ENCODE measurements at regions not wholly inside any gene's neighbourhood (a gene's known extent, or its start where the extent isn't known, plus 50 kb on each side); places are given as distances from the start of the nearest gene placed in this dataset.
"Not testable (repeated sequence)": the region's sequence is repeated elsewhere in the genome, so short reads cannot be mapped to it uniquely, and the experiment has no call there.

DNA sequence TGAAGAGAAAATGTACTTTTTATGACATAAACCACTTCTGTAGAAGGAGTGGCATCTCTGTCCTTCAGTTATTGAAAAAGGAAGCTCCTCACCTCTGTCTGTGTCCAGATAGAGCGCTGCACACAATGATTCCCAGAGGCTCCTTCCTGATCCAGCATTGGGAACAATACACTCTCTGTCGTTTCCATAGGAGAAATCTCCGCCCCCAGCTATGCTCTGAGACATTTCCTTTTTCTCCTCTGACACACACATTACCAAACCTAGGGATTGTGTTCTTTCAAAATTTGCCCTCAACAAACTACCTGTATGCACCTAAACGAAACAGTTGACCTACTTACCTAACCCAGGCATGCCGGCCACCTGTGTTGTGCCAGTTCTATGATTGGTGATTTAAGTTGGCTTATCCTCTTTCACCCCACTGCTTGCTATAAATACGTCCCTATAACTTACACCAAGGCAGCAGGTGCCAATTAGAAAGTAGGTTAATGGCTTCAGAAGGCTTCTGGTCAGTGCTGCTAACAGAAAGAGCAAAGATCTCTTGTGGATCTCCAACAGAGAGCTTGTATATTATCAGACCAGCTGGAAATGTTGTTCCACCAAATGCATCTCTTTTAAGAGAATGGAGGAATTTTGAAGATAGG is 140.1 kb upstream of the JCAD start:
- DNase-seq (ENCODE audit: low read depth in 3 of 3, low spot score in 2 of 3): no peak

DNA sequence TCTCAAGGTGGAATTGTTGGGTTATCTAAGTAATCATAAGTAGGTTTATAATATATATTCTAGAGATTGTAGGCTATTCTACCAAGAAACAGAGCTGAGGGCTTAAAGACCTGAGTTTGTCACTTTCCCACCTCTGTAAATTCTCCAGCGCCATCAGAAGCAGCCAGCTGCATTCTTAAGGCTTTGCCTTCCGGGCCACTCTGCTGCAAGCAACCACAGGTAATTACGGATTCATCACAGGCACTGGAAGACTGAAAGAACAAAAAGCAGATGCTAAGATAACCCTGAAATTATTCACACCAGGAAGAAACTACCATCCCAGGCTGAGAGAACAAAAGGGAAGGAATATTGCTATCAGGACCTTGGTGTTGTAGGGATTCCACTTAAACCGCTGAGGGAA is 137.8 kb upstream of the JCAD start:
- DNase-seq (ENCODE audit: low read depth in 3 of 3, low spot score in 2 of 3): no peak

DNA sequence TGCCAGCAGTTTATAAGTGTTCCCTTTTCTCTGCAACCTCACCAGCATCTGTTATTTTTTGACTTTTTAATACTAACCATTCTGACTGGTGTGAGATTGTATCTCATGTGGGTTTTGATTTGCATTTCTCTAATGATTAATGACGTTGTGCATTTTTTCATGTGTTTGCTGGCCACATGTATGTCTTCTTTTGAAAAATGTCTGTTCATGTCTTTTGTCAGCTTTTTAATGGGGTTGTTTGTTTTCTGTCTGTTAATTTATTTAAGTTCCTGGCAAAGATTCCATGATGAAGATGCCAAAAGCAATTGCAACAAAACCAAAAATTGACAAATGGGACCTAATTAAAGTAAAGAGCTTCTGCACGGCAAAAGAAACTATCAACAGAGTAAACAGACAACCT is 137.2 kb upstream of the JCAD start:
- DNase-seq (ENCODE audit: low read depth in 3 of 3, low spot score in 2 of 3): not testable (repeated sequence)

DNA sequence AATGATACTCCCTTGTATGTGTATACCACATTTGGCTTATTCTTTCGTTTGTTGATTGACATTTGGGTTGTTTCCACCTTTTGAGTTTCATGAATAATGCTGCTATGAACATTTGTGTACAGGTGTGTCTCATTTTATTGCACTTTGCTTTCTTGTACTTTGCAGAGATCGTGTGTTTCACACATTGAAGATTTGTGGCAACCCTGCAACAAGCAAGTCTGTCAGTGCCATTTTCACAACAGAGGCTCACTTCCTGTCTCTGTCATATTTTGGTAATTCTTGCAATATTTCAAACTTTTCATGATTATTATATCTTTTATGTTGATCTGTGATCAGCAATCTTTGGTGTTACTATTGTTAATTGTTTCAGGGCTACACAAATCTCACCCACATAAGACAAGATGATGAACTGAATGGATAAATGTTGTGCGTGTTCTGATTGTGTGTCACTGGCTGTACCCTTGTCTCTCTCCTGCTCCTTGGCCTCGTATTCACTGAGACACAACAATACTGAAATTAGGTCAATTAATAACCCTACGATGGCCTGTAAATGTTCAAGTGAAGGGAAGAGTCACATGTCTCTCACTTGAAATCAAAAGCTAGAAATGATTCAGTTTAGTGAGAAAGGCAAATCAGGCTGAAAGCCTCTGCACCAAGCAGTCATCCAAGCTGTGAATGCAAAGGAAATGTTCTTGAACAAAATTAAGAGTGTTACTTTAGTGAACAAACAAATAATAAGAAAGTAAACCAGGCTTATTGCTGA is 133.6 kb upstream of the JCAD start:
- no peak for DNase-seq (ENCODE audit: low read depth in 3 of 3, low spot score in 2 of 3)

DNA sequence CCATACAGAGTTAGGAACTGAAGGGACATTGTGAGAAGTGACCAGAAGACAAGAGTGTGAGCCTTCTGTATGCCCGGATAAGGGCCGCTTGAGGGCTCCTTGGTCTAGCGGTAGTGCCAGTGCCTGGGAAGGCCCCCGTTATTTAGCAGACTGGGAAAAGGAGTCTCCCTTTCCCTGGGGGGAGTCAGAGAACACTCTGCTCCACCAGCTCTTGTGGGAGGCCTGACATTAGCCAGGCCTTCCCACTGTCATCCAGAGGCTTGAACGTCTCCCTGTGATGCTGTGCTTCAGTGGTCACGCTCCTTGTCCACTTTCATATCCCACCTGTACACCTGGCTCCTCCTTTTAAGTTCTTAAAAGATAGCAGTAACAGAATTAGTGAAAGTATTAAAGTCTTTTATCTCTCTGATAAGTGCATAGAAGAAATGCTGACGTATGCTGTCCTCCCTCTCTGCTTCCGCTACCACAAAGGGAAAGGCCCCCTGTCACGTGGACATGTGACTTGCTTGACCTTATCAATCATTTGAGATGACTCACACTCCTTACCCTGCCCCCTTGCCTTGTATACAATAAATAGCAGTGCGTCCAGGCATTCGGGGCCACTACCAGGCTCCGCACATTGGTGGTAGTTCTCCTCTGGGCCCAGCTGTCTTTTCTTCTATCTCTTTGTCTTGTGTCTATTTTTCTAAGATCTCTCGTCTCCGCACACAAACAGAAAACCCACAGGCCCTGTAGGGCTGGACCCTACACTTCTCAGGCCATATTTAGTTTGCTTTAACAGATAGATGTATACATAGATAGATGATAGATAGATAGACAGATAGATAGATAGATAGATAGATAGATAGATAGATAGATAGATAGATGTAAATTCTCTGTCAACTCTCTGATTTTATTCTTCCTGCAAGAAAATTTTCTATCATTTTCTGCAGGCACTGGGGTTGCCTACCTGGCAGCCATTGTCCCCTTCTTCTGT is 131.5 kb upstream of the JCAD start:
- DNase-seq (ENCODE audit: low read depth in 3 of 3, low spot score in 2 of 3): no peak

DNA sequence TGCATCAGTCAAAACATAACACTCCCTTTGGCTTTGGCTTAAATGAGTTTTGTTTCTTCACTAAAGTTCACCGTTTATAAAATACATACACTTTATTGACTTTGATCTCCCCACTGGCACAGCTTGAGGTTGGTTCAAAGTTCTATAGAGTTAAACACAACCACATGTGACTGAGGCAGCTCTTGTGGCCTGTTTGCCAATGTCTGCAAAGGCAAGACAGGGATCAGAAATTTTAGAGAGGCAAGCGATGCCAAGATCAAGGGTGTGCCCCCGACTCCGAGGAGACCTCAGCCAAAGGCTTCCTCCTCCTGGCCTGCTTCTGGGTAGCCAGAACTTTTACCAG is 129.8 kb upstream of the JCAD start:
- DNase-seq (ENCODE audit: low read depth in 3 of 3, low spot score in 2 of 3): no peak

DNA sequence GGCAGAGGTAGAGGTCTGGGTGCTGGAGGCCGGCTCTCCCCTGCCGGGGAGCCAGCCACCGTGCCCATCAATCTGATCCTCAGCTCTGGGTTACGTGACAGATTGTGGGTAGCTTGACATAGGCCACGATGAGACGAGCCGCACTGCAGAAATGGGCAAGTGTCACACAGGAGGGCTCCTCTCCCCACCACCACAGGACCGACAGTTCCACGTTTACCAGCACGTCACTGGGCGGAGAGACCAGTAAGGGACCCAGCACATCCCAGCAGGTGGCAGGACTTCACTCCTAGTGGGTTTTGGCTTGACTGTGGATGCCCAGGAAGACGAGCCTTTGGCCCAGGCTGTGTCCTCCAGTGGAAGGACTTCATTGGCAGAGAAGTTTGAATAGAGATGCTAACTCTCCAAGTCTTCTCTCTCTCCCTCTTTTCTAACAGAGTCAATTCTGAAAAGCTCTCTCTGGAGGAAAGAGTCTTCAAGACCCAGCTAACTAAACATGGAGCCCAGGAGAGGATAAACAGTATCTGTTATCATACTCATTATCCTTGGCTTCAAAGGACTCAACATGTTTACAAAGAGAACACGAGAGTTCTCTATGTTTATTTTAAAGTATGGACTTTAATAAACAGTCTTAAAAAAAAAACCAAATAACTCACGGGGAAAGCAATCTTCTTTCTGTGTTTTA is 129.3 kb upstream of the JCAD start:
- no peak for DNase-seq (ENCODE audit: low read depth in 3 of 3, low spot score in 2 of 3)

DNA sequence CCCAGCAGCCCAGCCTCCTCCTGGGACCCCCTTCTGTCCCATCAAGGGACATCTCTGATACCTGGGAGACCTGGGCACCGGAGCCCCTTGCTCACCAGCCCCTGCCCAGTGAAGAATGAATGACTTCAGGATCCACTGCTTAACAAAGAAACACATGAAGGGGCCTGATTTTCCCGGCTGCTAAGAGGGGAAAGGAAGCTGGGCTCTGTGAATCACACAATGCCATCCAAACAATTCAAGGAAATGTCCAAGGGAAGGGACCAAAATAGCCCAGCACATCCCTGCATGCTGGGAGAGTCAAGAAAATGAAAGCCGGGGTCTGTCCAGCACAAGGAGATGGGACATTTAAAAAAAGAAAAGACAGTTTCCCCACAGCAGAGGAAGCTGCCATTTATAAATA is 128.7 kb upstream of the JCAD start:
- DNase-seq (ENCODE audit: low read depth in 3 of 3, low spot score in 2 of 3): no peak

DNA sequence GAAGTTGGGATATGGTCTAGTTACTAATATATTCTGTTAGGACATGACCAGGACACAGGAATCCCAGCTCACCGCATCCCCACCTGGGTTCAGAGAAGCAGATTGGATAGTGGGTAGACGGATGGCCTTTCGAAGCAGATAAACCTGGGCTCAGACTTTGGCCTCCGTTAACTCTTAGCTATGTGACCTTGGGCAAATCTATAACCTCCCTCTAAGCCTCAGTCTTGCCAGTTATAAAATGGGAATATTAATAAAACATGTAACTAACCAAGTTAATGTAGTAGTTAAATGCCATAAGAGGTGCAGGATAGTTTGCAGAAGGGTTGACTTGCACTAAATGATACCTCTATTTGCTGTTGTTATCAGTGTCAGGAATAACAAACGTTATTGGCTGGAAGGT is 127.6 kb upstream of the JCAD start:
- DNase-seq (ENCODE audit: low read depth in 3 of 3, low spot score in 2 of 3): no peak

DNA sequence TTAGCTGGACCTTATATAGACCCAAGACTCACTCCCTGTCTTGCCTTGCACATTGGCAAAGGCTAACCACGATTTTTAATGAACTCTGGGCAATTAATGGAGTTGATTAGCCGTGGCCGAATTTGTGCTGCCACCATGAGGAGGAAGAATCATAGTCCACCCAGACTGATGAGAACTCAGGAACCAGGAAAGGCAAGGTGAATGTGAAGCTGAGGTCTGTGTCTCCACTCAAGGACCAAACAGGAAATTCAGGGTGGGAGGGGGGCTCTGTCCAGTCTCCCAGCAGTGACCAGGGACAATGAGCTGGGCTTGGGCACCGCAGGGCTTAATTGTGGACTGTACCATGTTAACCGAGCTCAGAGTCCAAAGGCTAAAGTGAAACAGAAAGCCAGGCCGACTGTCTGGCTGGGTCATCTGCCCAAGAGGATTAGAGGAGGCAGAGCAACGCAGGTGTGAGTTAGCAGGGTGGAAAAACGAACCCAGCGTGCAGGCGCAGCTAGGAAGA is 127.0 kb upstream of the JCAD start:
- no peak for DNase-seq (ENCODE audit: low read depth in 3 of 3, low spot score in 2 of 3)

DNA sequence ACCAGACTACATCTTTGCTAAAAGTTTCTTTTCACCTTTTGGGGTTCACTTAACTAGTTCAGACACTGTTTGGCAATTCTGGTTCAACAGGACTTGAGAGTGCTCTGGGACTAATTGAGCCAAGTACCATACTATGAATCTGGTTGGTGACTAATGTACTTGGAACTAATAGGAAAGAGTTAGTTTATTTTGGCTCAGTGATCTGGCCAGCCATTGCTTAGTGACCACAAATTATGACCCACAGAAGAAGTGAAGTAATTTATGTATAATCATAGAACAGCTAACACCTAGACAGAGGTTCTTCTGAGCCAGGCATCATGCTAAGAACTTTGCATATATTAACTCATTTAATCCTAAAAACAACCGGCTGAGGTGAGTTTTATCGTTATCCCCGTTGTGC is 126.5 kb upstream of the JCAD start:
- no peak for DNase-seq (ENCODE audit: low read depth in 3 of 3, low spot score in 2 of 3)

DNA sequence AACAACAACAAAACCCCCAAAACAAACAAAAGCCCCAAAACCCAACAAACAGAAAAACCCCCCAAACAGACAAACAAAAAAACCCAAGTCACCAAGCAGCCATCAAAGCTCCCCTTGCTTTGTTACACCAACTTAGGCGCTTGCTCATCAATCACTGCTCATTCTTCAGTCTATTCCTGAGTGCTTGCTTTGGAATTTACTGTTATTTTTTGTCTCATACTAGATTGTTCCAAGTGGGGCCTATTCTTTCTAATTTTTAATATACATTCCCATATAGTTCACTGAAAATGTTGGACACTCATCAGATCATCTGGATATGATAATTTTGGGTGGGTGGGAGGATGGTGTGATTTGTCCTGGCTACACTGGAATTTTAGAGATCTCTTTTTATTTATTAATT is 126.0 kb upstream of the JCAD start:
- no peak for DNase-seq (ENCODE audit: low read depth in 3 of 3, low spot score in 2 of 3)

DNA sequence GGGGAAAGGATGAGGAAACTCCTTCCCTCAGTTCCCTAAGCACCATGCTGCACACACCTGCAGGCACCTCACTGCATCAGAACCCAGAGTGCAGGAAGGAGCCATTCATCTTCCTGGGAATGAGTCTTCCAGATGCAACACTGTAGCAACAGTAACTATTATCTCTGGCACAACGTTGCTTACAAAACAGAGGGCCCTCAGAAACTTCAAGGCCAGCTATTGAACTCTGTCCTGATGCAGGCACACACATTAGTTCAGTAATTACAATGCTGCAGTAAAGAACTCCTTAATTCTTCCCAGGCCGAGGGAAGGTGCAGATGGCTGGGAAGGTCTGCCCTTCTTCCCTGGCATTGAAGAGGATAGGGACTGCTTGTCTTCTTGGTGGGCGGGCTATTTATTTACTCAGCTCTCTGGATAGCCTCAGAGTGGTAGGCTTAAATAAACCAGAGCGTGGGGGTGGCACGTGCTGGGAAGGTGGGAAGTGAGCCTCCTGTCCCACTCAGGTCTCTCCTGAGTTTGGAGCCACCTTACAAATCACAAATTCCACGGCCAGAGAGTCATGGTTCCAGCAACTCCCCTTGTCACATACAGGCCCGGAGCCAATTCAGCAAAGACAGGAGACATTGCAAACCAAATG is 125.1 kb upstream of the JCAD start:
- DNase-seq (ENCODE audit: low read depth in 3 of 3, low spot score in 2 of 3): no peak

DNA sequence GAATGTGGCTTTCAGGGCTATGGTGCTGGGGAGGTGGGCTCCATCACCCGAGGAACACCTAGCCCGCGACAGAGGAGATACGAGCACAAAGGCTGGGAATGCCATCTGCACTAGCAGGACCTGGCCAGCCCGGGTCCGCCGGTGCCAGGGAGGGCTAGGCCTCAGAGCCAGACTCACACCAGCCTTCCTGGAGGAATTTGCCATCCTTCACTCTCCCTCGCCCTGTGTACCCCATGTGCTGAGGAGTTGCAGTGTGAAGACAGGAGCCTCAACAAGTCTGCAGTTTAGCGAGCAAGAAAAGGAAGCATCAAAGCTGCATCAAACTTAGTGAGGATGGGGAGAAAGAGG is 123.6 kb upstream of the JCAD start:
- no peak for DNase-seq (ENCODE audit: low read depth in 3 of 3, low spot score in 2 of 3)

DNA sequence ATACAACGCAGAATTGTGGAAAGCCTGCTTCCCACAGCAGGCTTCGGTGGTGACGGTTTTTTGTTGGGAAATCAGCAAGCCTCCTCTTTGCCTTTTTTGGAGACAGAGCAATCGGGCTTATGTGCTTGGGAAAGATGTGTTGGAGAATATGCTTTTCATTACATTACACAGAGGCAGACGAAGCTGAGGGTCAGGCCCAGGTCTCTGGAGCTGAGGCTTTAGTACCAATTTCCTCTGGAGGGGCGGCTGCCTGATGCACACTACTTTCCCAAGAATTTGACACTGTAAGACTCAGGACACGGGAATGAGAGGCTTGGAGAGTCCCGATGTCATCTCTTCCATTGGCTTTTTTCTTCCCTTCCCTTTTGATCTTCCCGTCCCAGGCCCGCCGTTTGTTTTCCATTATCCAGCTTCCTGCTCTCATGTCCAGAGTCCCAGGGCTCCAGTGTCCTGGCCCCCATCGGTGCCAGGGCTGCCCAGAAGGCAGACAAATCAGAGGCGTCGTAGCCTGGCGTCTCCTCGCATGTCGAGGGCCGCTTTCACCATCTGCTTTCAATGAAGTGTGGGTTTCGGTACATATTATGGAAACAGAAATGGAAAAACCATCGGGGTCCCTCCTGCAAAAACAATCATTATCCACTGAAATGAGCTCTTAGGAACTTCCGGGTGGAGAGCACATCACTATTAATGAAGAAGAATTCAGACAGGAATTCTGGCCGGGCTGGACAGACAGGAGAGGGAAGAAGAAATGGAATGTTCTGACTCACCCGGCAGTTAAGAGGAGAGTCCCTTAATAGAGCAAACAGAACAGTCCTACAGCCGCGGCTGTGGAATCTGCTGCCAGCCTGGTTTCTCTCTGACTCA is 123.0 kb upstream of the JCAD start:
- no peak for DNase-seq (ENCODE audit: low read depth in 3 of 3, low spot score in 2 of 3)

DNA sequence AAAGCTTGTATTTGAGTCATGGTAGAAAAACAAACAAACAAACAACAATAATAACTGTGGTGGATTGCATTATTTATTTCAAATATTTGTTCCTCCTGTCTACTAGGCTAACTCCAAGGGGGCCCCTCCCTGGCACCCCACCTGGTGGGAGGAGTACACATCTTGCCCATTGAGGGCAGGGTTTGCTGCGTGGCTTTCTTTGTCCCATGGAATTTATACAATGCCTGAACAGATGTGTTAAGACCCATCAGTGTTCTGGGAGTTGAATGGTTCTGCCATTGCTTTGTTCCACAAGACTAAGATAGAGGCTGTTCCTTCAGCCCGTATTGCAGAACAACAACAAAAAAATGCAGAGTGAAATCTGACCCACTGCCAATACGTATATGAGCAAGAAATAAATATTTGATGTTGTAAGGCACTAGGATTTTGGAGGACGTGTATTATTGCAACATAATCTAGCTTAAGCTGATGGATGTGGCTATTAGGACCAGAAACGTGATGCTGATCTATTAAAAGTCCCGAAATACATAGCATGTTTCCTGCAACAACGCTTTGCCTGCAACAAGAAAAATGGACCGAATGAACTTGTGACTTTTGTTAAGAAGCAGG is 119.1 kb upstream of the JCAD start:
- no peak for DNase-seq (ENCODE audit: low read depth in 3 of 3, low spot score in 2 of 3)

DNA sequence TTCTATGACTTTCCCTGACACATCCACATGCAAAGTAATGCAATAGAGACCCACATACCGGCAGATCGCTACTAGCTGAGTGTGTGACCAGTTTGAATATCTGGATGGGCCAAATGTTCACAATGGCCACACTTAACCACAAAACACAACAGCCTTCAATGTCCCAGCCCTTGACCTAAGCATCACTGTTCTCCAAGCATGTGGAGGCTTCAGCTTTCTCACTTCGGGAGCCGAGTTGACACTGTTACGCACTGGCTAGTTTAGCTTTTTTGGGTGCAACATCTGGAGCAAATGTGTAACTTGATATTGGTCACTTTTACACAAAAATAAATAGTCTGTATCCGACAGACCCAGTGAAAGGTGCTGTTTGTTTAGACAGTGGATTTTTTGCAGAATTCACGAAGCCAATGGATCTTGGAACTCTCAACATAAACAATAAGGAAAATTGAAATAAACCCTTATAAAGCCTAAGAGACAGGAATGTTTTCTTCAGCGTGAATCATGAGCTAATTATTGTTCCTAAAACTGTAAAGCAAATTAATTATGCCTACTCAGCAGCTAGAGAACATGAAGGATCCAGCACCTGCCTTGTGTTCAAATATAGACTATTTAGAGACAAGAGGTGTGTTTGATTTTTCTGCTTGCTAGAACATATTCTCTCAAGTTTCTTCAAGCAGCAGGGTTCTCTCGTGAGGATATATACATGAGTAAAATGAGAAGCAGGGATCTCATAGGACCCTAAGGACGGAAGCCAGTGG is 117.6 kb upstream of the JCAD start:
- no peak for DNase-seq (ENCODE audit: low read depth in 3 of 3, low spot score in 2 of 3)

DNA sequence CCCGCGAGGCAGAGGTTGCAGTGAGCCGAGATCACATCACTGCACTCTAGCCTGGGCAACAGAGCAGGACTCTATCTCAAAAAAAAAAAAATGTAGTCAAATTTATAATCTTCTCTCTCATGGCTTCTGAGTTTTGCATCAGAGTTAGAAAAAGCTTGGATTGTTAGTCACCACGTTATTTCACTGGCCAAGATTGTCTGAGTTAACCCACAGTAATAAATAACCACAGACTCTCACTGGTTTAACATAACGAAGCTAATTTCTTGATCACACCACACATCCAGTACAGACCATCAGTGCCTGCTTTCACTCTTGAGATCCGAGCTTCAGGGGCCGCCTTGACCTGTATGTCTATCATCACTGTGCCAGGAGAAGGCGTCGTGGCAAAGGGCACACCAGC is 116.8 kb upstream of the JCAD start:
- no peak for DNase-seq (ENCODE audit: low read depth in 3 of 3, low spot score in 2 of 3)
